Dendritic cell treated with granulocyte-macrophage colony-stimulating factor and Interleukin-4, amounts not matched to agents 40 ng/mL and 50 ng/mL, for 4 days (primary cell): ENCODE measurements at regions not wholly inside any gene's neighbourhood (a gene's known extent, or its start where the extent isn't known, plus 50 kb on each side); places are given as distances from the start of the nearest gene placed in this dataset.

Experiments
- H3K27ac Mint-ChIP-seq: one replicate; pipeline ENCODE4 v1.8.0; 2022; ENCODE audit warnings: mild to moderate bottlenecking, mixed read lengths
- H3K27me3 Mint-ChIP-seq: one replicate; pipeline ENCODE4 v1.8.0; 2022; ENCODE audit warnings: mild to moderate bottlenecking, mixed read lengths
- H3K36me3 Mint-ChIP-seq: one replicate; pipeline ENCODE4 v1.8.0; 2022; ENCODE audit warnings: low read depth, mixed read lengths
- H3K4me1 Mint-ChIP-seq: one replicate; pipeline ENCODE4 v1.8.0; 2022; ENCODE audit warnings: low read depth, mixed read lengths
- H3K4me3 Mint-ChIP-seq: one replicate; pipeline ENCODE4 v1.8.0; 2022; ENCODE audit warnings: mild to moderate bottlenecking, moderate library complexity, mixed read lengths
- H3K9me3 Mint-ChIP-seq: one replicate; pipeline ENCODE4 v1.8.0; 2022; ENCODE audit warnings: mixed read lengths
- intact Hi-C: fragments of 100-400 bp; cut with micrococcal nuclease; formaldehyde crosslinking; loops from one replicate; pipeline ENCODE4 v1.15.0; 2022

- H3K4me1 Mint-ChIP-seq, result peaks cover 45% of the 10 kb centered on the region
- H3K9me3 Mint-ChIP-seq, result no peaks in the 10 kb centered on the region
- intact Hi-C loops, result no loop called here
- H3K36me3 Mint-ChIP-seq, result no peaks in the 10 kb centered on the region
- peak overlapping the region; percentile 54 for H3K4me3 Mint-ChIP-seq
- no peak overlapping the region for H3K27ac Mint-ChIP-seq
- peaks cover 98% of the 10 kb centered on the region for H3K27me3 Mint-ChIP-seq
Observed at GRCh38 chr11:43579171-43579918, 101.2 kb upstream of the HSD17B12 start.

DNA sequence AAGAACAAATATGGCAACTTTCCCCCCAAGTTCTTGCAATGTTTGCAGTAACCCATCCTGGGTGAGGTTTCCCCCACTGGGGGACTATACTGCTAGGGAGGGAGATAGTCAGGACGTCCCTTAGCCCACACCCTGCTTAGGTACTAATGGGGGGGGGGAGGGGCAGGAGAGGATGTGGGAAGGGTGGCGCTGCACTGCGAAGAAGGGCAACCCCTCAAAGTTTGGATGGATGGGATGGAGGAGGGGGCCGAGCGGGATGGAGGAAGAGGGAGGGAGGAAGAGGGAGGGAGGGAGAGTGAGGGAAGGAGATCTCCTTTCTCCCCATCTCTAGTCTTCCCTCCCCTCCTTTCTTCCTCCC, 100.6 kb upstream of the HSD17B12 start:
- H3K27ac Mint-ChIP-seq, result no peak overlapping the region
- H3K27me3 Mint-ChIP-seq, result peaks cover 96% of the 10 kb centered on the region
- no peaks in the 10 kb centered on the region for H3K9me3 Mint-ChIP-seq
- H3K4me3 Mint-ChIP-seq, result peak overlapping the region; percentile 54
- no peaks in the 10 kb centered on the region for H3K36me3 Mint-ChIP-seq
- intact Hi-C loops, result no loop called here
- peaks cover 44% of the 10 kb centered on the region for H3K4me1 Mint-ChIP-seq

DNA sequence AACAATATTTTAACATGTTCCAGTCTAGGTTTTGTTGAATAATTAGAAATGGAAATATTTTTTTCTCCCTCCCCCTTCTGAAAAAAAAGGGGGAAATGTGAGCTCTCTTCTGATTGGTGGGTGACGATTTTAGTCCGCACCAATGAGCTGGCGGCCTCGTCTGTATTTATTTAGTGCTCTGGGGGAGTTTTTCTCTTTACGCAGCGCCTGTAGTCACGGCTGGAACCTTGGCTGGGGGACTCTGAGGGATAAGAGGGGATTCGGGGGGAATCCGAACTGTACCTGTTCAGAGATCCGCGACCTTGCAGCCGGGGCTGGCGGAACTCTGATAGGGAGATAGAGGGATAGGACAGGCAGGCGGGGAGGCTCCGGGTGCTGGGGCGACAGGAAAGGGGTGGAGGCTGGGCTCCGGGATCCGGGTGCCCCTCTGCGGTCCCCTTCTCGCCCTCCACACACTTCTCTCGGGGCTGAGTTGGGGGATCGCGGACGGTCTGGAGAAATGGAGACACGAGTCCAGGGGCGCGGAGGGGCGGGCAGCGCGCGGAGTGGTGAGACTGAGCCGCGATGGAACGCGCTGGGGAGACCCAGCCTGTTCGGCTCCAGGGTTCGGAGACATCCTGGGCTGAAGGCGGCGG, 99.7 kb upstream of the HSD17B12 start:
- no peaks in the 10 kb centered on the region for H3K36me3 Mint-ChIP-seq
- H3K27ac Mint-ChIP-seq, result no peak overlapping the region
- H3K27me3 Mint-ChIP-seq, result peaks cover 86% of the 10 kb centered on the region
- H3K9me3 Mint-ChIP-seq, result no peaks in the 10 kb centered on the region
- peak overlapping the region; percentile 37 for H3K4me3 Mint-ChIP-seq
- intact Hi-C loops, result no loop called here
- peaks cover 39% of the 10 kb centered on the region for H3K4me1 Mint-ChIP-seq

- H3K9me3 Mint-ChIP-seq, result no peaks in the 10 kb centered on the region
- no peak overlapping the region for H3K4me3 Mint-ChIP-seq
- H3K27ac Mint-ChIP-seq, result no peak overlapping the region
- peaks cover 36% of the 10 kb centered on the region for H3K4me1 Mint-ChIP-seq
- intact Hi-C loops, result no loop called here
- no peaks in the 10 kb centered on the region for H3K36me3 Mint-ChIP-seq
- H3K27me3 Mint-ChIP-seq, result peaks cover 83% of the 10 kb centered on the region
Observed at GRCh38 chr11:43581370-43582023, 99.0 kb upstream of the HSD17B12 start.

DNA sequence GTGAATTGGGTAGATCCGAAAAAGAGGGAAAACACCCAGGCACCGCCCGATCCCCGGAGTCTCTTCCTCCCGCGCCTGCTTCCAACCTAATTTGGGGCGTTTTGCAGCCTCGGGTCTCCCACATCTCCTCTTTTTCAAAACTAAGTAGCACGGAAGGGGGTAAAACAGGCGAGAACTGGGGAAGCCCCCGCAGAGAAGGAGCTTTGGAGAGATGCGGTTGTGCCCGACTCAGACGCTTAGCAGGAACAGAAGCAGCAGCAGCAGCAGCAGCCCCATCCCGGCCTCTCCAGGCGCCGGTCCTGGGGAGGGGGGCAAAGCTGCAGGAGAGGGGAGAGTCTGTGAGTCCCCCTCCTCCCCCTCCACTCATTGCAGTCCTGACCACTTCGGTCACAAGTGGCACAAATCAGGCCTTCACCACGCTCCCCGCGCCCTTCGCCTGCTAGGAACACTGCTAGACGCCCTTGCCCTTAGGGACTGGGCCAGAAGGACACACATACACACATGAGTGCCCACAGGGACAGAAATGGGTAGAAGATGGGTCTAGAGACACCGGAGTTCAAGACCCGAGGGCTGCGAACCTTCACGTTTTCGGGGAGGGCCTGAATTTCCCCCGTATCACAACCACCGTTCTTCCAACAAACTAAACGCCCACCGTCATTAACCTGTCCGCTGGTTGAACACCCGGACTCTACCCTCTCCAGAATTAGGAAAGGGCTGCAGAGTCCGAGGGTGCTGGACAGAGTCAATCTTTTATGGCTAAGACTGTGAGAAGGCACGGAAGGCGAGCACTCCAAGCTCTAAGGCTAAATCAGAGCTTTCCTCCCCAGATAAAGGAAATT, 98.3 kb upstream of the HSD17B12 start:
- Mint-ChIP-seq H3K27ac (no peak overlapping the region), H3K4me1 (peaks cover 29% of the 10 kb centered on the region), H3K9me3 (no peaks in the 10 kb centered on the region), H3K4me3 (no peak overlapping the region), H3K27me3 (peaks cover 77% of the 10 kb centered on the region), H3K36me3 (no peaks in the 10 kb centered on the region)
- intact Hi-C loops, result no loop called here

DNA sequence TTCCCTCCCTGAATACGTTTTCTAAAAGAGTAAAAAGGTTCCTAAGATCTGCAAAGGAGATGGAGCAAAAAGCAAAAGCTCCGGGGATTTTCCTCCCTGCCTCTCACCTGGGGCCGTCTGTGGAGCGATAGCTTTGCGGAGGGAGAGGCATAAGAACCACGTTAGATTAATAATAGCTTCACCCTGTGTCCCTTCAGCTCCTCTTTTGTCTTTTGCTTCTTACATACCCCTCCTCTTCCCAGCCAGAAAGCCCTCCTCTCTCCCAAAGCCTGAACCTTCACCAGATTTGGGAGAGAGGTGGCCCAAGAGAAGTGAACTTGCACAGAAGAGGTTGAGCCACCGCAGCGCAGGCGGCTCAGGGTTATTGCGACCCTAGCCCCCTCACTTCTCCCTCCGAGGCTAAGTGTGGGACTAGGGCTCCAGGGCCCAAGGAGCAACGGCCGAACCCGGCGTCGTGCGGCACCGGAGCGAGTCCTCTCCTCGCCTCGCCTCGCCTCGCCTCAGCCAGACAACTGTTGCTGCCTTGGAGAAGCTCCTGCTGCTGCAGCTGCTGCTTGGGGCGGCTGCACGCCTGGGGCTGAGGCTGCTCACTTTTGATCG, 97.6 kb upstream of the HSD17B12 start:
- Mint-ChIP-seq H3K4me3 (no peak overlapping the region), H3K9me3 (no peaks in the 10 kb centered on the region), H3K4me1 (peaks cover 28% of the 10 kb centered on the region), H3K27me3 (peaks cover 77% of the 10 kb centered on the region), H3K27ac (no peak overlapping the region), H3K36me3 (no peaks in the 10 kb centered on the region)
- intact Hi-C loops, result no loop called here

DNA sequence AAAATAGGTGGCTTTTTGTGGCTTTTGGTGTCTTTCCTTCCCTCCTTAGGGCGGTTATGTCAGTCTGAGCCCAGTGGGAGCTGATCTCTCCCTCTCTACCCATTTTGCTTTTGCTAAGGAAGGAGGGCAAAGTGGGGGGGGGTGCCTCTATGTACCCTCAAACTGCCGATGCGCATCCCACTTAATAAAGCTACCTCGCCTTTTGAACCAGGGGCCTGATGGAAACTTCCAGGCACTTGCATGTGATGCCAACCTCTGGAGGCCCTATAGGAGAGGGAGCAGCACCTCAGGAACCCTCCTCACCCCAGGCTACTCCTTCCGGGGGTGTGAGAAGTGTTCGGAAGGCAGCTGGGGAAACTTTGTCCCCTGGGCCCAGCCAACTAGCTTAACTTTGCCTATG, 97.0 kb upstream of the HSD17B12 start:
- no peak overlapping the region for H3K4me3 Mint-ChIP-seq
- no peaks in the 10 kb centered on the region for H3K9me3 Mint-ChIP-seq
- H3K27me3 Mint-ChIP-seq, result peaks cover 75% of the 10 kb centered on the region
- H3K4me1 Mint-ChIP-seq, result peaks cover 28% of the 10 kb centered on the region
- no peaks in the 10 kb centered on the region for H3K36me3 Mint-ChIP-seq
- intact Hi-C loops, result no loop called here
- H3K27ac Mint-ChIP-seq, result no peak overlapping the region

DNA sequence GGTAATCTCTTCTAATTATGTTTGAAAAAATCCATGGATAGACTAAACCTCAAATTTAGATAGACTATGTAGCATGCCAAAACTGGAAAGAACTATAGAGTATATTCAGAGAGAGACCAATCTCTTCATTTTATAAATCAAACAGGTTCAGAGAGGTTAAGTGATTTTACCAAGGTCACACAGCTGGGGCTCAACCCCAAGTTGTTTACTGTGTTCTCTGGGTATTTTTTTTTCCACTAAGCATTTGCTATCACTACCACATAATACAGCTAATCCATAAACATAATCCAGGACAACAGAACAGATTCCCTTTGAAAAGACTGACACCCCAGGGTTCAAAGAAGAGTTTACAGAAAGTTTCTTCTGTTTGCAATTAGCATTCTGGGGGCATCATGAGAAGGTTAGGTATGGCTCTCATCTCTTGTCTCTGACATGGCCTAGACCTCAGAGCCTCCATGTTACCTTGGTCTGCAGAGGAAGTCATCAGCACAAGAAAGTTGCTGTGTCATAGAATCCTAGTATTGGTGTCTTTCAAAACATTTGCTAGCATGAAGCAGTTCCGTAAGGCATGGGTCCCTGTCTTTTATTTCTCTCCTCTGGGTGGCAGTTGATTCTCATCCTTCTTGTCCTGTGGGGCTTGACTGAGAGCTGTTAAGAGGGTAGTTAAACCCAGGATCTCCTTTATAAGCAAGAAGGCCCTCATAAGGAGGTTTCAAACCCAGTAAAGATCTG, 94.5 kb upstream of the HSD17B12 start:
- Mint-ChIP-seq H3K27ac (no peak overlapping the region), H3K4me3 (no peak overlapping the region), H3K27me3 (peaks cover 62% of the 10 kb centered on the region), H3K9me3 (no peaks in the 10 kb centered on the region), H3K36me3 (no peaks in the 10 kb centered on the region), H3K4me1 (peaks cover 10% of the 10 kb centered on the region)
- intact Hi-C loops, result no loop called here

DNA sequence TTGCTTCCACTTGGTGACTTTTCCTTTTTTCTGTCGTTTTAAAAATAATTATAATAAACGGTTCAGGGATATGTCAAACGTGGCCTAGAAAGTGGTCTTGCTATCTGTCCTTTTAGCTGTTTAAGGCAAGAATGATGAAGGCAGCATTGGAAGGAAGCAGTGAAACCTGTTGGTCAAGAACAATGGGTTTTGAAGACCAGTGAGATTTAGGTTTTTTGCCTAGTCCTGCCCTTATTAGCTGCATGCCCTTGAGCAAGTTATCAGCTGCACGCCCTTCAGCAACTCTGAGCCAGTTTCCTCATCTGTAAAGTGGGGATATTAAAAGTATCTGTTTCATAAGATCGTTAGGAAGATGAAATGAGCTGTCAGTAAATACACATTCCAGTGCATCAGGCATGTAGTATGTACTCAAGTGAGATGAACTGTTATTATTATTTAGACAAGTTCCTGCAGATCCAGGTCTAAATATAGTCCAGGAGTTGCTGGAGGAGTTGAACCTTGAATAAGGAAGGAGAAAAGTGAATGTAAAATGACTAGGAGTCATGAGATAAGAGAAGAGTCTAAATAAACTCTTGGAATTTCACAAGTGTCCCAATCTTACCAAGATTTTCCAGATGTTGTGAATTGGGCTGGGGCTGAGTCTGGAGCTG, 90.8 kb upstream of the HSD17B12 start:
- Mint-ChIP-seq H3K27me3 (peaks cover 36% of the 10 kb centered on the region), H3K27ac (no peak overlapping the region), H3K4me3 (no peak overlapping the region), H3K4me1 (no peaks in the 10 kb centered on the region), H3K9me3 (no peaks in the 10 kb centered on the region), H3K36me3 (no peaks in the 10 kb centered on the region)
- intact Hi-C loops, result no loop called here

DNA sequence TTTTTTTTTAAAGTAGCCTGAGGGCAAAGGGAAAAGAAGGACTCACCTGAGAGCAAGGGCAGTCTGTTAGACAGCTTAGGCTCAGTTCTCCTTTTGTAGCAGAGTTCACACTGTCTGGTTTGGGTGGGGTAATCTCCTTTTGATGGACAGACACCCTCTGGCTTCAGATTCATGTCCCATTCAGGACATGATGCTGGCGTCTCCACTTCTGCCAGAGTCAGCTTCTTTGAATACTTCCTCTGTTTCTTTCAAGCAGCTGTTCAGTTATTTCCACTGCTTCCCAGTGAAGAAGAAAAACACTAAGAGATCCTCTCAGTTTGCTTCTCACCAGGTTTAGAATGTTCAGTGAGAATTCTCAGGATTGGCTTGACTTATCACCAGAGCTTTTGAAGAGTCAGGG, 79.0 kb upstream of the HSD17B12 start:
- no peaks in the 10 kb centered on the region for H3K9me3 Mint-ChIP-seq
- intact Hi-C loops, result no loop called here
- H3K27me3 Mint-ChIP-seq, result peaks cover 11% of the 10 kb centered on the region
- no peak overlapping the region for H3K27ac Mint-ChIP-seq
- H3K4me3 Mint-ChIP-seq, result no peak overlapping the region
- H3K36me3 Mint-ChIP-seq, result no peaks in the 10 kb centered on the region
- H3K4me1 Mint-ChIP-seq, result no peaks in the 10 kb centered on the region

- intact Hi-C loops, result no loop called here
- Mint-ChIP-seq H3K36me3 (no peaks in the 10 kb centered on the region), H3K4me1 (no peaks in the 10 kb centered on the region), H3K27ac (no peak overlapping the region), H3K27me3 (peaks cover 6% of the 10 kb centered on the region), H3K4me3 (no peak overlapping the region), H3K9me3 (no peaks in the 10 kb centered on the region)
Observed at GRCh38 chr11:43602670-43603069, 77.9 kb upstream of the HSD17B12 start.

- Mint-ChIP-seq H3K27me3 (peaks cover 6% of the 10 kb centered on the region), H3K27ac (no peak overlapping the region), H3K4me1 (no peaks in the 10 kb centered on the region), H3K4me3 (no peak overlapping the region), H3K36me3 (no peaks in the 10 kb centered on the region), H3K9me3 (peaks cover 24% of the 10 kb centered on the region)
- intact Hi-C loops, result no loop called here
Observed at GRCh38 chr11:43614214-43614613, 66.3 kb upstream of the HSD17B12 start.
